IPS-11a (cell line): ENCODE measurements at regions not wholly inside any gene's neighbourhood (a gene's known extent, or its start where the extent isn't known, plus 50 kb on each side); places are given as distances from the start of the nearest gene placed in this dataset.
"Not testable (repeated sequence)": the region's sequence is repeated elsewhere in the genome, so short reads cannot be mapped to it uniquely, and the experiment has no call there.

ENCODE experiments used
- H3K4me3 ChIP-seq: one replicate; pipeline ENCODE4 v1.5.1; 2013; ENCODE audit warnings: low read depth, low read length, control low read depth

DNA sequence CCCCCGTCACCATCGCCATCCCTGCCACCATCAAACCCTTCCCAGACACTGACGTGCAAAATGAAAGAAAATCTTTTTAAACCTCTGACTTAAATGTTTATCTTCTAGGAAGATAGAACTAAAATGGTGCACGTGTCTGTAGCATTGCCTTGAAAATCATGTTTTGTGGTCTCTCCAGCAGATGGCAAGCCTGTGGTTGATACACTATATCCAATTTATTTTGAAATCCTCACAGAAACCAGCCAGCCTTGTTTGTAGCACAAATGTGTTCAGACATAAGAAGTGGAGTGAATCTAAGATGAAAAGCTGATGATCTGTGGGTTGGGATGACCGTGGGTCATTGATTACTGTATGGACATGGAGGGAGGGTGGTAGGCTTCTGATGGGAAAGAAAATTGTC, 436.2 kb upstream of the SMIM21 start:
- no peak overlapping the region for H3K4me3 ChIP-seq

GRCh38 chr18:75862458-75862857, 435.0 kb upstream of the SMIM21 start:
- no peak overlapping the region for H3K4me3 ChIP-seq

- H3K4me3 ChIP-seq: no peak overlapping the region
Observed at GRCh38 chr18:75860166-75860565, 432.7 kb upstream of the SMIM21 start.

- no peak overlapping the region for H3K4me3 ChIP-seq
Observed at GRCh38 chr18:75859533-75859932, 432.0 kb upstream of the SMIM21 start.

DNA sequence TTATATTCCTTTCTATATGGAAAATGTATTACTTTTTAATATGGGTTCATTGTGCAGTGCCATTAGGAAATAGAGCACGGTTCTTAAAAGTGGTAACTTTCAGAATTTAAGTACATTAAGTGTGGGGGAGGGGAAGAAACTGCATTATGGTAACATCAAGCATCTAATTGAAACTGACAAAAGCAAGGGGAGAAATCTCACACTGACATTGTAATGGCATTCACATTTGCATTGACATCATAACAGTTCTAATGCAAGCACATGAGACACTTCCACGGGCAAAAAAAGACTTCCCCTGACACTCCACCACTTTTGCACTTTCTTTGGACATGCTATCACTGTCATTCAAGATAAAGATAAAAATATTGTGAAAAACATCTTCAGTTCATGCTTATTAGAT, 431.3 kb upstream of the SMIM21 start:
- no peak overlapping the region for H3K4me3 ChIP-seq

DNA sequence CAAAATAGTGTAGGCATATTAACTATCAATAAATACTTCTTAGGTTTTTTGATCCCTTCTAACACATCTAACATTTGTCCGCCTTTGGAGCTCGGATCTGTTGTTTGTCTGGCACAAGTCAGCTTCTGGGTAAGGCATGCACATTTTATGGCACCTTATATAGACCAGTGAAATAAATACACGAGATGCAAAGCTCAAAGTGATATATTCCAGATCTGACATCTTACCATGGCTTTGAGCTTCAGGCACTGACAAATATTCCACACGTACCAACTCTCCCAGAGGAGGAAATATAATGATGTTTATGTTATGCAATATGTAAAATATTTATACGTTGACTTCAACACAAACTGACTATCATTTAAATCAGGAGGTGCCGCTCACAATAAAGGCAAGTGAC, 430.1 kb upstream of the SMIM21 start:
- H3K4me3 ChIP-seq: no peak overlapping the region

DNA sequence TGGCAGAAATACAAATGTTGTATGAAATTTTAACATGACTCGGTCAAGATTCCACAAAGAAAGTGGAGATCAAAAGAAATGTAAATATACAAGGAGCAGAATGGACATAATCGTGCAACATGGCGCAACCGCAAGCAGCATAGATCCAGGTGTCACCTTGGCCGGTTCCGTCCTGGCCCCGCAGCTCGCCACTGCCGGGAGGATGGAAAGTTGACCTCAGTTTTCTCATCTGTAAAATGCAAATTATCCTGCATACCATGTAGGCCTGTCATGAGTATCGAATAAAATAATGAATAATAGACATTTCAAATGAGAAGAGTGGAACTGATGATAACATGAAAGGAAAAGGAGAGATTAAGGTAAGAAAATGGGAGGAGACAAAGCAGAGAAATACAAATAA, 427.3 kb upstream of the SMIM21 start:
- H3K4me3 ChIP-seq: no peak overlapping the region

DNA sequence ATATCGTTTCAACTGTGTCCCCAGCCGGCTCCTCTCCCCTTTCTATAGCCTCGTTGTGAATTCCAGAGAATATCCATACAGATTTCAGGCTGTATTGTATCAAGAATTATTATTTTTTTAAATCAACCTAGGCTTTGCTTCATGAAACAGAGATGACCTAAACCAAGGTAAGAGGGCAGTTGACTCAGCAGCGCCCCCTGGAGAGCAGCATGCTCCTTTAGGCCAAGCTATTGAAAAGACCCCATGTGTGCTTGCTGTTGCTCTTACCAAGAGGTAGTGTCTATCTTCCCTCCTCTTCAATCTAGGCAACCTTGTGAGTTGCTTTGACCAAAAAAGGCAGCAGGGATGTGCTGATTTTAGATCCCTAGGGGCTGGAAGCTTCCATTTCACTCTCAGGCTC, 426.7 kb upstream of the SMIM21 start:
- H3K4me3 ChIP-seq: no peak overlapping the region

DNA sequence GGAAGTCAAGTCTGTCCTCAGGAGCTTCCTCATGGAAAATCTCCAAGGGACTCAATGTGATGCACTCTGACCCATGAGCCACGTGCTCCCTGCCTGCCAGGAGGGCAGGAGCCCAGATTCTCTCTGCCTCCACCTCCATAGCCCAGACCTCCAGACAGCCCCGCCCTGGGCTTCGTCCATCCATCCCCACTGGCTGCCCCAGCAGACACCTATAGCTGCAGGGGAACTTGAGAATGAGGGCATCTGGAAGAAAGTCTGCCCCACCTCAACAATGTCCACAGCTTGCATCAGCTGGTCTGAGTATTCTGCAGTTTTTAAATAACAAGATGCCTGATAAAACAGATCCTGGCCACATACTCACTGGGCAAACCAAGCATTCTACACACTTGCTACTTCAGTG, 418.8 kb upstream of the SMIM21 start:
- no peak overlapping the region for H3K4me3 ChIP-seq

GRCh38 chr18:75845413-75845812, 417.9 kb upstream of the SMIM21 start:
- no peak overlapping the region for H3K4me3 ChIP-seq

DNA sequence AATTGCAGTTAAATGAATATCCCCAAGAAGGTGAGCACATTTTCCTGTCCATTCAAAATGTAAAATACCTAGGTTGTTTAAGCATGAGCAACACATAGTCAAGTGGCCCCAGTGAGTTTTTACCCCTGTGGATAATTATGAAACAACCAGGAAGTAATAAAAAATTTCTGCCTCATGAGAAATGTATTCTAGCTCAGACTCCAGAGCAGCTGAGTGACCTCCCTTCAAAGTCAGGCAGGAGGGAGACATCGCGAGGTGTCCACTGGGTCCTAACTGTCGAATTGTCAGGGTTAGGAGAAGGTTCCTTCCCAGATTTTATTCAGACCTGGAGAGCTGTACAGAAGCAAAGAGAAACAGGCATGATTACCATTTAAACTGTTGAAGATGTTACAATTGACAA, 416.6 kb upstream of the SMIM21 start:
- H3K4me3 ChIP-seq: no peak overlapping the region

GRCh38 chr18:75840131-75840530, 412.6 kb upstream of the SMIM21 start:
- H3K4me3 ChIP-seq: no peak overlapping the region

DNA sequence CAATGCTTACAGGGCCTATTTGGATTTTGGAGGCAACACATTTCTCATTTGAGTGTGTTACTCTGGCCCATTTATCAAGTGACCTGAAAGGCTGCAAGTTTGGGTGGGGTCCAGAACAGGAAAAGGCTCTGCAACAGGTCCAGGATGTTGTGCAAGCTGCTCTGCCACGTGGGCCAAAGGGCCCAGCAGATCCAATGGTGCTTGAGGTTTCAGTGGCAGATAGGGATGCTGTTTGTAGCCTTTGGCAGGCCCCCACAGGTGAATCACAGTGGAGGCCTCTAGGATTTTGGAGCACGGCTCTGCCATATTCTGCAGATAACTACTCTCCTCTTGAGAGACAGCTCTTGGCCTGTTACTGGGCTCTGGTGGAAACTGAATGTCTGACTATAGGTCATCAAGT, 412.2 kb upstream of the SMIM21 start:
- H3K4me3 ChIP-seq: not testable (repeated sequence)

DNA sequence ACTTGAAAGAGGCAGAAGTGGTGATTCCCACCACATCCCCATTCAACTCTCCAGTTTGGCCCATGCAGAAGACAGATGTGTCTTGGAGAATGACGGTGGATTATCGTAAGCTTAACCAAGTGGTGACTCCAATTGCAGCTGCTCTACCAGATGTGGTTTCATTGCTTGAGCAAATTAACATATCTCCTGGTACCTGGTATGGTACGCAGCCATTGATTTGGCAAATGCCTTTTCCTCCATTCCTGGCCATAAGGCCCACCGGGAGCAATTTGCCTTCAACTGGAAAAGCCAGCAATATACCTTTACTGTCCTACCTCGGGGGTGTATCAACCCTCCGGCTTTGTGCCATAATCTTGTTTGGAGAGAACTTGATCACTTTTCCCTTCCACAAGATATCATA, 411.5 kb upstream of the SMIM21 start:
- H3K4me3 ChIP-seq: no peak overlapping the region

DNA sequence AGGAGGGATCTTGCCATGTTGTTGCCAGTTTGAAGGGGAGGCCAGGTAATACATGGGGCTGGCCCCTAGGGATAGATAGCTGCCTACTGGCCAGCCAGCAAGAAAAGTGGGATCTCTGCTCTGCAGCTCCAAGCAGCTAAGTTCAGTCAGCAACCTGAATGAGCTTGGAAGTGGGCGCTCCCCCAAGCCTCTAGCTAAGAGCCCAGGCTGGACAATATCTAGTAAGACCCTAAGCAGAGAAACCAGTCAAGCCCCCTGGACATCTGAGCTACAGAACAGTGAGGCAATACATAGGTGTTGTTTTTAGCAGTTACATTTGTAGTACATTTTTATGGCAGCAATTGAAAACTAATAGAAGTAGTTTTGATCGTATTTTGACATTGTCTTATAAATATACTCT, 409.8 kb upstream of the SMIM21 start:
- no peak overlapping the region for H3K4me3 ChIP-seq

- H3K4me3 ChIP-seq: no peak overlapping the region
Observed at GRCh38 chr18:75836516-75836915, 409.0 kb upstream of the SMIM21 start.

DNA sequence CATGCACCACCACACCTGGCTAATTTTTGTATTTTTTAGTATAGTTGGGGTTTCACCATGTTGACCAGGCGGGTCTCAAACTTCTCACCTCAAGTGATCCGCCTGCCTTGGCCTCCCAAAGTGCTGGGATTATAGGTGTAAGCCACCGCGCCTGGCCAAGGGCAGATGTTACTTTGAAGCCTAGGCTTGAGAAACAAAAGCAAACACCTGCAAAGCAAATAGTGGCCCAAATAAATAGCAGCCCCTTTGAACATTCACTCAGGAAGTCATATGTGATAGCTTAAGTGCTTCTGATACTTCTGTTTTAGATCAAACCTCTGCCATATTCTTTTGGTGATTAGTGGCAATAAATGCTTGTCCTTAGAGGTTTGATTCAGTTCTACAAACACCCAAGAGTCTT, 404.5 kb upstream of the SMIM21 start:
- H3K4me3 ChIP-seq: no peak overlapping the region

DNA sequence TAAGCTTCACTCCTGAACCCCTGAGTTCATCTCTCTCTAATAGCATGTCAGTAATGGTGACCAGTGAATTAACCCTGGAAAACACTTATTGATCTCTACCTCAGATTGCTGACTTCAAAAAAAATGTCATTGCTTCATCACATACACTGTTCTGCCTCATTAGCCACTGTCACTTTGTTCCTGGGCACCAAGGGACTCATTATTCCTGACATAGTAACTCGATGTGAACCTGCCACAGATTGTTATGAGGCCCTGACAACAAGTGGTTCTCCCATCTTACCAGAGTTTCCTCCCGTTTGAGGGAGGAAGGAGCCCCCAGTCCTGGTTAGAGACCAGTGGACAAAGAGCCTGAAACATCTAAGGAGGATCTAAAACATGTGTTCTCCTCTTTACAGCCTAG, 403.3 kb upstream of the SMIM21 start:
- no peak overlapping the region for H3K4me3 ChIP-seq

GRCh38 chr18:75829091-75829490, 401.6 kb upstream of the SMIM21 start:
- no peak overlapping the region for H3K4me3 ChIP-seq

GRCh38 chr18:75828379-75828778, 400.9 kb upstream of the SMIM21 start:
- no peak overlapping the region for H3K4me3 ChIP-seq

DNA sequence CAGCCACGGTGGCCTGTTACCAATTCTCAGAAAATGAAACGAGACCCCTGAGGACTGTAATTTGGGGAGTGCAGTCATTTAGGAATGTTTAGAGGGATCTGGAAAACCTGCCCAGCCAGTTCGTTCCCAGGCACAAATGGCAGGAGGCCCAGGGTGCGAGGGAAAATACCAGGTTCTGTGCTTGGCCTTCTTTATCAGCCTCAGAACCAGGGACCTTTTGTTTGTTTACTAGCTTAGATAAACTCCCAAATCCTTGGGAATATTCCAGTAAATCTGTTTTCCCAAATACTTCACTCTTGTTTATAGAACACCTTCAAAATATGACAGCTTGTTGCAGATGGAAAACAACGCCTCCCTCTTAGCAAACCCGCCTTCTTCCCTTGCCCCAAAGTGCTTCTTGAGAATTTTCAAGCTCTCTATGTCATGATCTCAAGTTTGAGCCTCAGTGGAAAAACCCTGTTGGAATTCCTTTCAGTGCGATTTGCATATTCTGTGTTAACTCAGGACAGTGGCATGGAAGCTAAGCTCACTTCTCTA, 400.3 kb upstream of the SMIM21 start:
- no peak overlapping the region for H3K4me3 ChIP-seq

- H3K4me3 ChIP-seq: no peak overlapping the region
Observed at GRCh38 chr18:75824661-75825060, 397.2 kb upstream of the SMIM21 start.

- no peak overlapping the region for H3K4me3 ChIP-seq
Observed at GRCh38 chr18:75823471-75823870, 396.0 kb upstream of the SMIM21 start.

- H3K4me3 ChIP-seq: no peak overlapping the region
Observed at GRCh38 chr18:75818383-75818782, 390.9 kb upstream of the SMIM21 start.
